Mucosa of stomach (tissue), 1 donor: ENCODE measurements at regions not wholly inside any gene's neighbourhood (a gene's known extent, or its start where the extent isn't known, plus 50 kb on each side); places are given as distances from the start of the nearest gene placed in this dataset.

ENCODE experiments used
- H3K27me3 ChIP-seq: one replicate; pipeline ENCODE4 v1.7.0; 2013; ENCODE audit warnings: mild to moderate bottlenecking, low read length; ENCODE audit not compliant: control insufficient read depth, insufficient read depth
- H3K36me3 ChIP-seq: one replicate; pipeline ENCODE4 v1.7.0; 2013; ENCODE audit warnings: low read length; ENCODE audit not compliant: control insufficient read depth, insufficient read depth
- H3K4me1 ChIP-seq: one replicate; pipeline ENCODE4 v1.7.0; 2013; ENCODE audit warnings: mild to moderate bottlenecking, low read length; ENCODE audit not compliant: control insufficient read depth, insufficient read depth
- H3K4me3 ChIP-seq: one replicate; pipeline ENCODE4 v1.7.0; 2013; ENCODE audit warnings: low read length
- H3K9ac ChIP-seq: one replicate; pipeline ENCODE4 v1.7.0; 2013; ENCODE audit warnings: mild to moderate bottlenecking, low read length, moderate library complexity
- H3K9me3 ChIP-seq: one replicate; pipeline ENCODE4 v1.7.0; 2013; ENCODE audit warnings: mild to moderate bottlenecking, low read length, moderate library complexity; ENCODE audit not compliant: control insufficient read depth
- donor health status: Pancreatic carcinoma.

- no peaks in the 10 kb centered on the region for H3K4me1 ChIP-seq
- H3K4me3 ChIP-seq = no peak overlapping the region
- H3K36me3 ChIP-seq = no peaks in the 10 kb centered on the region
- no peaks in the 10 kb centered on the region for H3K9me3 ChIP-seq
- H3K27me3 ChIP-seq = no peaks in the 10 kb centered on the region
- H3K9ac ChIP-seq = no peak overlapping the region
These were observed 1251.6 kb upstream of the ZEB2 start for GRCh38 chr2:145771525-145771924.

- no peaks in the 10 kb centered on the region for H3K27me3 ChIP-seq
- H3K9me3 ChIP-seq = no peaks in the 10 kb centered on the region
- no peak overlapping the region for H3K9ac ChIP-seq
- H3K4me3 ChIP-seq = no peak overlapping the region
- H3K4me1 ChIP-seq = no peaks in the 10 kb centered on the region
- no peaks in the 10 kb centered on the region for H3K36me3 ChIP-seq
These were observed 1249.2 kb upstream of the ZEB2 start for GRCh38 chr2:145769011-145769716.

GRCh38 chr2:145765874-145766273, 1246.0 kb upstream of the ZEB2 start:
- Histone ChIP-seq H3K4me3 (no peak overlapping the region), H3K36me3 (no peaks in the 10 kb centered on the region), H3K4me1 (peaks cover 2% of the 10 kb centered on the region), H3K9ac (no peak overlapping the region), H3K27me3 (no peaks in the 10 kb centered on the region), H3K9me3 (no peaks in the 10 kb centered on the region)

GRCh38 chr2:145764631-145765030, 1244.7 kb upstream of the ZEB2 start:
- Histone ChIP-seq H3K9me3 (no peaks in the 10 kb centered on the region), H3K27me3 (no peaks in the 10 kb centered on the region), H3K4me3 (no peak overlapping the region), H3K4me1 (peaks cover 6% of the 10 kb centered on the region), H3K9ac (no peak overlapping the region), H3K36me3 (no peaks in the 10 kb centered on the region)

GRCh38 chr2:145760781-145761649, 1241.1 kb upstream of the ZEB2 start:
- Histone ChIP-seq H3K9ac (no peak overlapping the region), H3K36me3 (no peaks in the 10 kb centered on the region), H3K9me3 (no peaks in the 10 kb centered on the region), H3K4me1 (peaks cover 6% of the 10 kb centered on the region), H3K4me3 (no peak overlapping the region), H3K27me3 (no peaks in the 10 kb centered on the region)

DNA sequence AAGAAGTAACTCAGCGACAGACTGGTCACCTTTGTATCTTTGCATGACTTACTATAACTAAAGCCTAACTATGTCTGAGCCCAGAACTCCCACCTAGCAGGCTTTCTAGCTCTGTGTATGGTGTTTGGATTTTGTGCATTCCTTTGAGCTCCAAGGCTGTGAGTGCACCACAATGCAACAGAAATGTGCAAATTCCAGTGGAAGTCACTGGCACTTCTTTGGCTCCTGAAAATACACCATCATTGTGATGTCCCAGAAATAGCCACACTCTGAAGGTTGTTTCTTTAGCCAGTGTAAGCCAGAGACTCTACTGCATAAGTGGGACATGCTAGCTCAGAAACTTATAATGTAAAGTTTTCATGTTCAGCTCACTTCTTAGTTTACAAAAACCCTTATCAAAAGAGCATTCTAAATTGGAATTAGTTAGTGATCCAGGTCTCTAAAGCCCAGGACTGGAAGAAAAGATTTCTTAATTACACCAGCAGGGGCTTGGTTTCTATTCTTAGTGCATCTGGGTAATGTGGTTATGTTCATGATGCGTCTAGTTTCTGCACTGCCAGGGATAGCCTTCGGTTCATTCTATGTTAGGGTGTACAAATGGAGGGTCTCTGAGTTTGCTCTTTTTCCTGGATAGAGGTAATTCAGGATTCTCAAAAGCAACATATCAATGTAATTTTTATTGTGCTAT, 1239.5 kb upstream of the ZEB2 start:
- Histone ChIP-seq H3K4me1 (peaks cover 6% of the 10 kb centered on the region), H3K36me3 (no peaks in the 10 kb centered on the region), H3K27me3 (no peaks in the 10 kb centered on the region), H3K9ac (no peak overlapping the region), H3K9me3 (no peaks in the 10 kb centered on the region), H3K4me3 (no peak overlapping the region)

GRCh38 chr2:145757503-145758246, 1237.8 kb upstream of the ZEB2 start:
- no peaks in the 10 kb centered on the region for H3K36me3 ChIP-seq
- H3K4me1 ChIP-seq = peaks cover 6% of the 10 kb centered on the region
- no peak overlapping the region for H3K9ac ChIP-seq
- no peaks in the 10 kb centered on the region for H3K27me3 ChIP-seq
- no peak overlapping the region for H3K4me3 ChIP-seq
- H3K9me3 ChIP-seq = no peaks in the 10 kb centered on the region

GRCh38 chr2:145755019-145755837, 1235.3 kb upstream of the ZEB2 start:
- H3K27me3 ChIP-seq = no peaks in the 10 kb centered on the region
- no peak overlapping the region for H3K9ac ChIP-seq
- no peak overlapping the region for H3K4me3 ChIP-seq
- H3K9me3 ChIP-seq = no peaks in the 10 kb centered on the region
- H3K4me1 ChIP-seq = peaks cover 20% of the 10 kb centered on the region
- H3K36me3 ChIP-seq = no peaks in the 10 kb centered on the region

- Histone ChIP-seq H3K9ac (no peak overlapping the region), H3K36me3 (no peaks in the 10 kb centered on the region), H3K4me1 (peaks cover 20% of the 10 kb centered on the region), H3K9me3 (no peaks in the 10 kb centered on the region), H3K4me3 (no peak overlapping the region), H3K27me3 (no peaks in the 10 kb centered on the region)
These were observed 1234.0 kb upstream of the ZEB2 start for GRCh38 chr2:145753966-145754365.

DNA sequence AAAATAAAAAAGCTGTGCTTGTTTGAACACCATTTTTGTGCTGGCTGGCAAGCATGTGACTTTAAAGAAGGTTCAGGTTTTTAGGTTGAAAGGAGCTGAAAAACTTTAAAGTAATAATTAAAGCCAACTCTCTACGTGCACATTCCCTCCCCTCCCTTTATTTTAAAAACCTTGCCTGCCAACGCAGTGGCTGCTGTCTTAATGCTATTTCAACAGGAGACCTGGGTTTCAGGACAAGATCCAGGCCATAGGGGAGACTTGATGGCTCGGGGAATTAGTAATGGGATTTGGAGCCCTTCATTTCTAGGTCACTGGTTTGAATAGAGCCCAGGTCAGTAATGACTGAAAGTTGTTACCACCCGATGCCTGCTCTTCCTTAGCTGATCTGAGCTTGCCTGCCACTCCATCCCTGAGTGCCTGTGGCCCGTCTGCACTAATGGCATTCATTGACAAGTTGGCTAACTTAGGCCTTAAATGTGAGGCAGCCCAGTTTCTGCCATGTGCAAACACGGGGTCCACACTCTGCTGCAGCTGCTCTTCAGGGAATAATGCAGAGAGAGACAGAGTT, 1233.2 kb upstream of the ZEB2 start:
- peaks cover 20% of the 10 kb centered on the region for H3K4me1 ChIP-seq
- H3K27me3 ChIP-seq = no peaks in the 10 kb centered on the region
- no peaks in the 10 kb centered on the region for H3K9me3 ChIP-seq
- H3K4me3 ChIP-seq = no peak overlapping the region
- no peaks in the 10 kb centered on the region for H3K36me3 ChIP-seq
- no peak overlapping the region for H3K9ac ChIP-seq
